HG03460 (cell line): ENCODE measurements at regions not wholly inside any gene's neighbourhood (a gene's known extent, or its start where the extent isn't known, plus 50 kb on each side); places are given as distances from the start of the nearest gene placed in this dataset.
"Not testable (repeated sequence)": the region's sequence is repeated elsewhere in the genome, so short reads cannot be mapped to it uniquely, and the experiment has no call there.

ENCODE experiments used
- ATAC-seq: cut with Tn5 transposase; IDR thresholded peaks from one replicate; pipeline ENCODE4 v1.9.1; 2021; ENCODE audit not compliant: unreplicated experiment

GRCh38 chr14:89699071-89699470 lies 255.5 kb downstream of the EFCAB11 start:
- ATAC-seq = no peak

- no peak for ATAC-seq
Observed at GRCh38 chr14:89697281-89698060, 257.1 kb downstream of the EFCAB11 start.

DNA sequence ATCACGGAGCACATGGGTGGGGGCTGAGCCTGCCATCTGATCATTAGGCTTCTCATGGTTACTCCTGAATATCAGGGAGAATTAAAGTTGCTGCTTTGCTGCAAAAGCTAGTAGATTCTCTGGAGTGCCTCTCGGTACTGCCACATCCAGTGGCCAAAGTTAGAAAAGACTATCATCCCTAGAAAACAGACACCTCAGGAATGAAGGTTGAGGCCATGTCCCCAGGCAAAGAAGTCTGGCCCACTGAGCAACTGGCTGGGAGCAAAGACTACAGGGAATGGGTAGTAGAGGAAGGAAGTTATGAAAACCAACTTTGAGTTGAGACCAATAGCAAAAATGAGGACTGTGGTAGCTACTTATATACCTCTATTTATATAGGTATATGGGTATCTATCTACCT lies 258.7 kb downstream of the EFCAB11 start:
- ATAC-seq = no peak

GRCh38 chr14:89690139-89690538 lies 264.4 kb downstream of the EFCAB11 start:
- no peak for ATAC-seq

- ATAC-seq = not testable (repeated sequence)
Observed at GRCh38 chr14:89689711-89690110, 264.8 kb downstream of the EFCAB11 start.

GRCh38 chr14:89688507-89689211 lies 265.9 kb downstream of the EFCAB11 start:
- no peak for ATAC-seq

DNA sequence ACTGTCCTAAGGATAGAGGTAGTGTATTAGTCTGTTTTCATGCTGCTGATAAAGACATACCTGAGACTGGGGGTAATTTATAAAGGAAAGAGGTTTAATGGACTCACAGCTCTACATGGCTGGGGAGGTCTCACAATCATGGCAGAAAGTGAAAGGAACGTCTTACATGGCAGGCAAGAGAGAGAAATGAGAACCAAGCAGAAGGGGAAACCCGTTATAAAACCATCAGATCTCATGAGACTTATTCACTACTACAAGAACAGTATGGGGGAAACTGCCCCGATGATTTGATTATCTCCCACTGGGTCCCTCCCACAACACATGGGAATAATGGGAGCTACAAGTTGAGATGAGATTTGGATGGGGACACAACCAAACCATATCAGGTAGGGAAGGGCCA lies 267.4 kb downstream of the EFCAB11 start:
- not testable (repeated sequence) for ATAC-seq

DNA sequence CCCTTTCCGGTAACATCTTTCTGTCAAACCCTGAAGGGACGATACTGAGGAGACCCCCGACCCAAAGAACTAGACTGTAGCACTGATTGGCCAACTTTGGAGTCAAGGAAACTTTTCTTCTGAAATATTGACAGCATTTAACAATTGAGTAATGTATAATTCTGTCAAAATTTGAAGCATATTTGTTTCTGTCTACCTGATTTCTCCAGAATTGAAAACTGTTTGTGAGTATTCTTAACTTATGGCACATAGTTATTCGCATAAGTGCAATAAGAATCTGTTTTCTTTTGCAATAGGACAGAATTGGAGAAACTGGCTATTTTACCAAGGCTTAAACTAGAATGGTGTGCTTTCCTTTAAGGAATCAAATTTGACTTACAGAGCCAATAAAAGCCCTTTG lies 267.1 kb upstream of the FOXN3 start:
- no peak for ATAC-seq

DNA sequence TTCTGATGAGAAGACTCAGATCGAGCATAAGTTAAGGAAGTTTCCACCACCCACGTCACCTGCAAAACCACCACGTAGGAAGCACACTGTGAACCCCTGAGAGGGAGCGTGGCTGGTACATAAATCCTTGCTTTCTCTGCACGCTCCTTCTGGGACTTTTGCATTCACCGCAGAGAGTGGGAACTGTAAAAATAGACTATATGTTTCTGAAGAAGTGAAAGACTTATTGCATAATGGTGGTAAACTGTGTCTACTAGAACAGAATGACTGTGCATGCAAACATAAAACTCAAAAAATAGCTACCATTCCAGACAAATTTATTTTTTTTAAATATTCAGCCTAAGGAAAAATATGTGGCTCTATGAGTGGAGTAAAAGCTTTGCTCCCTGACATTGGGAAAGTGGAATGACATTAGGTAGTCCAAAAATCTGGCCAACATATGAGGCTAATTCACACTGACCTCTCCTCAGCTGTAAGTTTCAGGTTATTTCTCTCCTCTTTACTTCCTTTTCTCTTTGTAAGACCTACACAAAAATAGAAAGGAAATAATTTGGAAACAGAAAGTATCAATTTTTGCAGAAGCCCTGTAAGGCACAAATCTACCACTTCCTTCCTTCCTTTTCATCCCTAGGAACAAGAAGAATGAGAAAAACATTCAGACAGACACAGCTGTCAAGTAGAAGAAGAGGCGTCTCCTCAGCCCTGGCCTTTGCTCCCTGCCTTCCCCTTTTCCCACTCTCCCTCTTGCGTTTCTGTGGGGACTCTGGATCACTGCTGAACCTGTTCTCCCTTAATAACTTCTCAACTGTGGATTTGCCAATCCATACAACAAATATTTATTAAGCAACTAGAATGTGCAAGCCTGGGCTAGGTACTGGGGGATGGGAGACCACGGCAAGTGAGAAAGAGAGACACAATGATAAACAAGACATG lies 264.3 kb upstream of the FOXN3 start:
- peak; percentile 85 for ATAC-seq

DNA sequence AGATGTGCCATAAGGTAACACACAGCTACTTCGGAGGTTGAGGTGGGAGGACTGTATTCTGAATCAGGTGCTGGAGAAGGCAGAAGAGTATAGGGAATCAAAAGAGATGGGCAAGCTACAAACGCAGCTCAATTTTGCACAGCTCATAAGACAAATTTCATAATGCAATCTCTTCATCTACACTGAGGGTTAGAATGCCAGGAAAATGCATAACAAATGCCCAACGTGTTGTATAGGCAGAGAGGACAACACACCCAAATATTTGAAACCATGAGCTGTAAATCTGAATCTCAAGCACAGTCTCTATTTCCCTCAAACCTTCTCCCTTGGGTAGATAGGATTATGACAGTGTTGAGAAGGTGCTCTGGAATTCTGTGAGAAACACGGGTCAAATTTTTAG lies 263.1 kb upstream of the FOXN3 start:
- no peak for ATAC-seq

- no peak for ATAC-seq
Observed at GRCh38 chr14:89678768-89679167, 261.7 kb upstream of the FOXN3 start.

DNA sequence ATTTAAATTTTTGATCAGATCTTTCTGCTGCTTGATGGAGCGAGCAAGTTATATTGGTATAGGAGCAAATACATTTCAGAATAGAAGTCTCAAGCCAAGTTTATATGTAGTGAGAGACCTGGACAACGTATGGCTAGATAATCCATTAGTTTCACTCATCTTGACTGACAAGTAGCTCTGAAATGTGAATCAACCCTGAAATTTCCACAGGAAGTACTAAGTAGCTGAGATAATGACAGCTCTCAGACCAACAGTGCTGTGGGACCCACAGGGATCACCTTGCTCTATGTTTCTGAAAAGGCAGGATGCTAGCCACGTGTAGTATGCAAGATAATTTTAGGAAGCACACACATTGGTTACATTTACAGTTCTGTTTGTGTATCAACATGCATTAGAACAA lies 258.6 kb upstream of the FOXN3 start:
- no peak for ATAC-seq

- no peak for ATAC-seq
Observed at GRCh38 chr14:89674936-89675335, 257.9 kb upstream of the FOXN3 start.

- no peak for ATAC-seq
Observed at GRCh38 chr14:89674240-89674639, 257.2 kb upstream of the FOXN3 start.

- no peak for ATAC-seq
Observed at GRCh38 chr14:89673512-89674225, 256.6 kb upstream of the FOXN3 start.

DNA sequence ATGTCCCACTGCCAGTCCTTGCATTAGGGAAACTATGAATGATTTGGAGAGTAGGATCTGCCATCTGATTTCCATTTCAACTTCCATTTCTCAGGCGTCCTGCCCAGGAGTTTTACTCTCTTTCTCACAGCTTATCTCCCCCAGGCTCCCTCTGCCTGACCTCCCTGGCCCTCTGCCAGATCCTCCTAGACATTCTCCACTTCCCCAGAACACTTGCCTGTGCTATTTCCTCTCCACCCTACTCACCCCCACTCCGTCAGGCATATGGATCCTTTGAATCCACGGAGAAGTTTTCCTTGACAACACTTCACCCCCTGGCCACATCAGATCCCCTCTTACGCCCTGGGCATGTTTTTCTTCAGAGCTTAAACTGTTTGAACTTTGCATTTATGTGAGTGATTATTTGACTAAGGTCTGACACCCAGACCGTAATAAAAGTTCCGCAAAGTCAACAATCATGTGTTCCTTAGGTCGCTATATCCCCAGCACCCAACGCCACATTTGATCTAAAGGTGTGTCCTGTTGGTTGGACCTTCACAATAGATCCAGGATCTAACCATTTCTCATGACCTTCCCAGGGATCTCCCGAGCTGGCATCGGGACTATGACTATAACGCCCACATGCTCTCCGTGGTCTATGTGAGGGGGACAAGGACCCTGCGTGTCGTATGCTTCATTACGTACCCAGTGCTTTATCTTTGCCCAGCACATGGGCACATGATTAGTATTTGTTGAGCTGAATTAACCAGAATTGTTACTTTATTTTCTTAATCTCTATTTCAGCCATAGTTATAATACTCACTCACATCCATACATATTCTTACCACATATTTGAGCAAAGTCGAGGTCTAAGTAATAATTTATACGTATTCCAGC lies 255.8 kb upstream of the FOXN3 start:
- no peak for ATAC-seq

DNA sequence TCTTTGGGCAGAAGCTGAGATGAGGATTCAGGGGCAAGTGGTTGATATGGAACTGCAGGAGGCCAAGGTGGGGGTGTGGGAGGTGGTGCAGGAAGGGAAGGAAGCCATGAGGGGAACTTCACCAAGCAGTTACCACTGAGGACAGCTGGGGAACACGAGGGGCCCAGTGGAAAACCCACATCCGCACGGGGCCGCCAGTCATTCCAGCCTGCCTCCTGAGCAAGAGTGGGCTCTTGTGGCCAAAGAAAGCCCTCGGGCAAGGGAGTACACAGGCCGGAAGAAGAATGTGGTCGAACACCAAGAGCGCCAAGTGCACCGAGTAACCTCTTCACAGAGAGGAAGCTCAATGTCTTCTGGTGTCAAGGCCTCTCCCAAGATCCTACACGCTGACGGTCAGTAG lies 252.2 kb upstream of the FOXN3 start:
- no peak for ATAC-seq

DNA sequence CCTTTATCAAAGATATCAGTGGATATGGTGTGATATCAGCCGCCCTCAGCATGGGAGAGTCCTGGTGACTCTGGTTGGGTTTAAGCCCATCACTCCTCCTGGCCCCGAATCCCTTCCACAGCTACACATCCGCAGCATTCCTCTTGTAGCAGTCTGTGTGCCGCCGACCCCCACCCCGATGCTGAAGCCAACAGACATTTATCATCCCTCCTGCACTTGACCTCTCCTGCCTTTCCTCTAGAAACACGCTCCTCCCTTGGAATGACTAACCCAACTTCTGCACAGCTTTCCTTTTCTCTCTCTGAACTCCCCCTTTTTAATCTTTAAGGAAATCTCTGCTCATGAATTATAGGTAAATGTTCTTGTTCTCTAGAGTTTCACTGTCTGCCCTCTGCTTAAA lies 250.9 kb upstream of the FOXN3 start:
- no peak for ATAC-seq

DNA sequence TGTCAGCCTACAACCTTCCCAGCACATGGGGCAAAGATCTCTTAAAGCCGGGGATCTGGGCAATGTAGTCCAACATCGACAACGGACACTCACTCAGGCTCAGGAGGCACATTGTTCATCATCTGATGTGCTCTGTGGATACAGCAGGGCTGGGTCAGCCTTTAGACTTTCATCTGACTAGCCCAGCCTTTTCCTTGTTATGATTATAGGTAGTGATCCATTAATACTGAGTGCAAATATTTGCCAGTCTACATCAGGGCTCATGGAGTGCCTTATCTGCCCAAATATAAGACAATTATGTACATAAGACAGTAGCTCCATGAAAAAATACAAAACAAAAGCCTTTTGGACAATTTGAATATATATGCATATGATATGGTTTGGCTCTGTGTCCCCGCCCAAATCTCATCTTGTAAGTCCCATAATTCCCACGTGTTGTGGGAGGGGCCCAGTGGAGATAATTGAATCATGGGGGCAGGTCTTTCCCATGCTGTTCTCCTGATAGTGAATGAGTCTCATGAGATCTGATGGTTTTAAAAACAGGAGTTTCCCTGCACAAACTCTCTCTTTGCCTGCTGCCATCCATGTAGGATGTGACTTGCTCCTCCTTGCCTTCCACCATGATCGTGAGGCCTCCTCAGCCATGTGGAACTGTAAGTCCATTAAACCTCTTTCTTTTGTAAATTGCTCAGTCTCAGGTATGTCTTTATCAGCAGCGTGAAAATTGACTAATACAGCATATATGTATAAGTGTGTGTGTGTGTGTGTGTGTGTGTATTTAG lies 248.5 kb upstream of the FOXN3 start:
- ATAC-seq = not testable (repeated sequence)
